Fibroblast of the aortic adventitia (primary cell): ENCODE measurements at regions not wholly inside any gene's neighbourhood (a gene's known extent, or its start where the extent isn't known, plus 50 kb on each side); places are given as distances from the start of the nearest gene placed in this dataset.
"Not testable (repeated sequence)": the region's sequence is repeated elsewhere in the genome, so short reads cannot be mapped to it uniquely, and the experiment has no call there.

Source experiments
- DNase-seq: peaks from one replicate; pipeline ENCODE4 v3.0.0-alpha.2; 2010; ENCODE audit warnings: low read depth
- H3K4me3 ChIP-seq: 2 replicates; pipeline ENCODE4 v1.5.1; 2011; ENCODE audit warnings: low read depth, mild to moderate bottlenecking, control low read depth, low read length, moderate library complexity
- CTCF ChIP-seq: IDR thresholded peaks from 2 replicates; pipeline ENCODE4 v1.5.1; 2011; ENCODE audit warnings: mild to moderate bottlenecking, low read length, control low read depth, inconsistent platforms; ENCODE audit not compliant: insufficient read depth

GRCh38 chrX:117633277-117633676 is 483.3 kb downstream of the KLHL13 start:
- no peak for DNase-seq
- no peak for TF ChIP-seq CTCF
- no peak overlapping the region for H3K4me3 ChIP-seq

- no peak overlapping the region for H3K4me3 ChIP-seq
- no peak for TF ChIP-seq CTCF
- no peak for DNase-seq
Observed at GRCh38 chrX:117628381-117628780, 488.2 kb downstream of the KLHL13 start.

- no peak for DNase-seq
- H3K4me3 ChIP-seq = no peak overlapping the region
- TF ChIP-seq CTCF = no peak
Observed at GRCh38 chrX:117610806-117611205, 505.8 kb downstream of the KLHL13 start.

GRCh38 chrX:117610049-117610448 is 506.6 kb downstream of the KLHL13 start:
- DNase-seq = no peak
- TF ChIP-seq CTCF = no peak
- no peak overlapping the region for H3K4me3 ChIP-seq

- no peak for DNase-seq
- H3K4me3 ChIP-seq = no peak overlapping the region
- no peak for TF ChIP-seq CTCF
Observed at GRCh38 chrX:117607561-117607960, 509.0 kb downstream of the KLHL13 start.

GRCh38 chrX:117606101-117606500 is 510.5 kb downstream of the KLHL13 start:
- H3K4me3 ChIP-seq, DNase-seq: not testable (repeated sequence)

- no peak for DNase-seq
- no peak overlapping the region for H3K4me3 ChIP-seq
- TF ChIP-seq CTCF = no peak
Observed at GRCh38 chrX:117570160-117570559, 546.5 kb downstream of the KLHL13 start.
